ENCODE measurements at regions not wholly inside any gene's neighbourhood (a gene's known extent, or its start where the extent isn't known, plus 50 kb on each side); places are given as distances from the start of the nearest gene placed in this dataset.
"Not testable (repeated sequence)": the region's sequence is repeated elsewhere in the genome, so short reads cannot be mapped to it uniquely, and the experiment has no call there.

- Mint-ChIP-seq H3K4me3 (no peak overlapping the region), H3K27me3 (ENCODE audit: low read depth) (no peaks in the 10 kb centered on the region), H3K27ac (no peak overlapping the region), H3K4me1 (no peaks in the 10 kb centered on the region), H3K9me3 (peaks cover 26% of the 10 kb centered on the region), H3K36me3 (no peaks in the 10 kb centered on the region)
- no peak for DNase-seq (ENCODE audit: low spot score in 2 of 2, unreplicated experiment in 2 of 2)
- TF ChIP-seq CTCF (IDR thresholded peaks at IDR 0.05; ENCODE audit: unreplicated experiment), result no peak
Observed at GRCh38 chr3:110518031-110518430, 553.6 kb upstream of the NECTIN3 start.

- DNase-seq (ENCODE audit: low spot score in 2 of 2, unreplicated experiment in 2 of 2), result no peak
- Mint-ChIP-seq H3K4me1 (no peaks in the 10 kb centered on the region), H3K27me3 (ENCODE audit: low read depth) (no peaks in the 10 kb centered on the region), H3K9me3 (peaks cover 32% of the 10 kb centered on the region), H3K36me3 (peaks cover 2% of the 10 kb centered on the region), H3K4me3 (no peak overlapping the region), H3K27ac (no peak overlapping the region)
- TF ChIP-seq CTCF (IDR thresholded peaks at IDR 0.05; ENCODE audit: unreplicated experiment), result no peak
Observed at GRCh38 chr3:110519071-110519470, 552.5 kb upstream of the NECTIN3 start.

GRCh38 chr3:110521019-110521418 is 550.6 kb upstream of the NECTIN3 start:
- no peak for DNase-seq (ENCODE audit: low spot score in 2 of 2, unreplicated experiment in 2 of 2)
- Mint-ChIP-seq H3K4me1 (no peaks in the 10 kb centered on the region), H3K36me3 (peaks cover 7% of the 10 kb centered on the region), H3K27me3 (ENCODE audit: low read depth) (no peaks in the 10 kb centered on the region), H3K27ac (no peak overlapping the region), H3K9me3 (peaks cover 32% of the 10 kb centered on the region), H3K4me3 (no peak overlapping the region)
- no peak for TF ChIP-seq CTCF (IDR thresholded peaks at IDR 0.05; ENCODE audit: unreplicated experiment)

- H3K27me3 Mint-ChIP-seq (ENCODE audit: low read depth); H3K36me3 Mint-ChIP-seq; H3K4me3 Mint-ChIP-seq; DNase-seq (ENCODE audit: low spot score in 2 of 2, unreplicated experiment in 2 of 2); H3K27ac Mint-ChIP-seq: not testable (repeated sequence)
- Mint-ChIP-seq H3K4me1 (peaks cover 11% of the 10 kb centered on the region), H3K9me3 (peaks cover 25% of the 10 kb centered on the region)
Observed at GRCh38 chr3:110525558-110526064, 546.0 kb upstream of the NECTIN3 start.

GRCh38 chr3:110526777-110527727 is 544.6 kb upstream of the NECTIN3 start:
- H3K27me3 Mint-ChIP-seq (ENCODE audit: low read depth), result no peaks in the 10 kb centered on the region
- DNase-seq (ENCODE audit: low spot score in 2 of 2, unreplicated experiment in 2 of 2), result no peak
- H3K36me3 Mint-ChIP-seq, result peaks cover 7% of the 10 kb centered on the region
- H3K27ac Mint-ChIP-seq, result peak overlapping the region; percentile 77
- peaks cover 24% of the 10 kb centered on the region for H3K9me3 Mint-ChIP-seq
- H3K4me1 Mint-ChIP-seq, result peaks cover 11% of the 10 kb centered on the region
- no peak for TF ChIP-seq CTCF (IDR thresholded peaks at IDR 0.05; ENCODE audit: unreplicated experiment)
- H3K4me3 Mint-ChIP-seq, result no peak overlapping the region
